ENCODE measurements at regions not wholly inside any gene's neighbourhood (a gene's known extent, or its start where the extent isn't known, plus 50 kb on each side); places are given as distances from the start of the nearest gene placed in this dataset.

DNA sequence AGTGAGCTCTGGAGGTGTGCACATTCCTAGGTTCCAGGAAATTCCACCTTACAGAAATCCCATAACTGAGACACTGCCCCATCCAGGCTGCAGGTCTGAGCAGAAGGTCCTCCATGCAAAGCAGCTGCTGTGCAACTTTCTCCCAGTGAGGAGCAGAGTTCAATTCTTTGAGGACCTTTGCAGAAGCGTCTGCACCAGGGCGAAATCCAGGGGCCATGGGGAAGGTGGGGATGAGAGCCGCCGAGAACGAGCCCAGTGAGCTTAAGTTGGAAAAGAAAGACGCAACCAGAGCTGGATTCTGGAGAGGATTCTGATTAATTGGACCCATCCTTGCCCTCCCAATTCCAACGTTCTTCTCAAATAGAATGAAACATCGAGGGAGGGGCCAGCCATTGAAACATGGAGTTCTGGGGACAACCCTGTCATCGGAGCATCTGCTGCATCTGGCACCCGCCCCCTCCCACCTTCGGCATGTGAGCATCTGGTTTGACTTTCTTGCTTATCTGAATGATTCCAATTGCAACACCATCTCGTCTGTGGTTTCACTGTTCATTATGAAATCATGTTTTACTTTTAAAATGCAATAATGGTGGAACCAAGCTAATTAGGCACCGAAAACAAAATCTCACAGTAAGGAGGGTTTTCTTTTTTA lies 190.6 kb upstream of the FOXF1 start:
- TF ChIP-seq, protein P1, sequence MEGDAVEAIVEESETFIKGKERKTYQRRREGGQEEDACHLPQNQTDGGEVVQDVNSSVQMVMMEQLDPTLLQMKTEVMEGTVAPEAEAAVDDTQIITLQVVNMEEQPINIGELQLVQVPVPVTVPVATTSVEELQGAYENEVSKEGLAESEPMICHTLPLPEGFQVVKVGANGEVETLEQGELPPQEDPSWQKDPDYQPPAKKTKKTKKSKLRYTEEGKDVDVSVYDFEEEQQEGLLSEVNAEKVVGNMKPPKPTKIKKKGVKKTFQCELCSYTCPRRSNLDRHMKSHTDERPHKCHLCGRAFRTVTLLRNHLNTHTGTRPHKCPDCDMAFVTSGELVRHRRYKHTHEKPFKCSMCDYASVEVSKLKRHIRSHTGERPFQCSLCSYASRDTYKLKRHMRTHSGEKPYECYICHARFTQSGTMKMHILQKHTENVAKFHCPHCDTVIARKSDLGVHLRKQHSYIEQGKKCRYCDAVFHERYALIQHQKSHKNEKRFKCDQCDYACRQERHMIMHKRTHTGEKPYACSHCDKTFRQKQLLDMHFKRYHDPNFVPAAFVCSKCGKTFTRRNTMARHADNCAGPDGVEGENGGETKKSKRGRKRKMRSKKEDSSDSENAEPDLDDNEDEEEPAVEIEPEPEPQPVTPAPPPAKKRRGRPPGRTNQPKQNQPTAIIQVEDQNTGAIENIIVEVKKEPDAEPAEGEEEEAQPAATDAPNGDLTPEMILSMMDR (IDR thresholded peaks at IDR 0.05): no peak
- TF ChIP-seq POLR2A (IDR thresholded peaks at IDR 0.05) (no peak), POLR2AphosphoS5 (IDR thresholded peaks at IDR 0.05) (no peak)

Measured in sigmoid colon (tissue), 4 donors.